ENCODE measurements at regions not wholly inside any gene's neighbourhood (a gene's known extent, or its start where the extent isn't known, plus 50 kb on each side); places are given as distances from the start of the nearest gene placed in this dataset.

DNA sequence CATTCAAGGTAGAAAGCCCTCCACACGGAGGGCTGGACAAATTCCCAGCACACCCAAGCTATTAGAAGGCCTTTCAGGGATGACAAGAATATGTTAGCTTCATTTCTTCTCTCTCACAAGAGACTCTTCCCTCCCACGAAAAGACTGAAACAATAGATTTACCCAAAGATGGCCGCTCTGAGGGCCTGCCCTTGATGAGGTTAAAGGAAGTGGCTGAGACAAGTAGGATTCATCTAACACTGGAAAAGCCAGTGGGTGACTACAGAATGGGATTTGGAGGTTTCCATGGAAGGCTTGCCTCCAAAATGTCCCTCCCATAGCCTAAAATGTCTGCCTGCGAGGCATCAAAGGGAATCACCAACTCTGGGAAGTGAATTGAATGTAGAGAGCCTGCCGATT, 277.6 kb downstream of the CLIC5 start:
- TF ChIP-seq POLR2A (IDR thresholded peaks at IDR 0.05; ENCODE audit: low read depth, low read length) (no peak), POLR2AphosphoS5 (IDR thresholded peaks at IDR 0.05; ENCODE audit: low read depth, low read length) (no peak), TAF1 (IDR thresholded peaks at IDR 0.05; ENCODE audit: low read depth, low read length) (no peak), SPI1 (IDR thresholded peaks at IDR 0.05; ENCODE audit: low read depth, low read length) (no peak), PAX5 (IDR thresholded peaks at IDR 0.05; ENCODE audit: insufficient read depth, low read length, severe bottlenecking) (no peak), POU2F2 (IDR thresholded peaks at IDR 0.05; ENCODE audit: low read depth, low read length) (no peak)

All from GM12891 (cell line).